ENCODE measurements at regions not wholly inside any gene's neighbourhood (a gene's known extent, or its start where the extent isn't known, plus 50 kb on each side); places are given as distances from the start of the nearest gene placed in this dataset.

DNA sequence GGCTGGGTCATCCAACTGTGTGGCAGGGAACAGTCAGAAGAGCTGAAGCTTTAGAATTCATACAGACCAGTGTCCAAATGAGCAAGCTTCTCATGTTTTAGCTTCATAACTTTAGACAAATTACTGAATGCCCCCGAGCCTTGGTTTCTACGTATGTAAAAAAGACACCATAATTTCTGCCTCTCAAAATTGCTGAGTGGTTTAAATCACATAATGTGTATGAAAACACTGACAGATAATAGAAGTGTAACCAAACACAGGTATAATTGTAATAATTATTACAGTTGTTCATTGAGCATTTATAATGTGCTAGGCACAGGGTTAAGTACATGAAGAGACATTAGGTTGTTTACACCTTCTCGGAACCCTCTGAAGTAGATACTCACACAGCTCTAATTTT lies 207.2 kb downstream of the IGSF11 start:
- H3K9me3 Mint-ChIP-seq = no peaks in the 10 kb centered on the region
- H3K4me3 Mint-ChIP-seq = no peak overlapping the region
- peaks cover 13% of the 10 kb centered on the region for H3K27me3 Mint-ChIP-seq (ENCODE audit: low read depth, poor library complexity)
- DNase-seq = no peak
- H3K36me3 Mint-ChIP-seq (ENCODE audit: low read depth) = no peaks in the 10 kb centered on the region
- no peaks in the 10 kb centered on the region for H3K4me1 Mint-ChIP-seq
- TF ChIP-seq, protein P1, sequence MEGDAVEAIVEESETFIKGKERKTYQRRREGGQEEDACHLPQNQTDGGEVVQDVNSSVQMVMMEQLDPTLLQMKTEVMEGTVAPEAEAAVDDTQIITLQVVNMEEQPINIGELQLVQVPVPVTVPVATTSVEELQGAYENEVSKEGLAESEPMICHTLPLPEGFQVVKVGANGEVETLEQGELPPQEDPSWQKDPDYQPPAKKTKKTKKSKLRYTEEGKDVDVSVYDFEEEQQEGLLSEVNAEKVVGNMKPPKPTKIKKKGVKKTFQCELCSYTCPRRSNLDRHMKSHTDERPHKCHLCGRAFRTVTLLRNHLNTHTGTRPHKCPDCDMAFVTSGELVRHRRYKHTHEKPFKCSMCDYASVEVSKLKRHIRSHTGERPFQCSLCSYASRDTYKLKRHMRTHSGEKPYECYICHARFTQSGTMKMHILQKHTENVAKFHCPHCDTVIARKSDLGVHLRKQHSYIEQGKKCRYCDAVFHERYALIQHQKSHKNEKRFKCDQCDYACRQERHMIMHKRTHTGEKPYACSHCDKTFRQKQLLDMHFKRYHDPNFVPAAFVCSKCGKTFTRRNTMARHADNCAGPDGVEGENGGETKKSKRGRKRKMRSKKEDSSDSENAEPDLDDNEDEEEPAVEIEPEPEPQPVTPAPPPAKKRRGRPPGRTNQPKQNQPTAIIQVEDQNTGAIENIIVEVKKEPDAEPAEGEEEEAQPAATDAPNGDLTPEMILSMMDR (IDR thresholded peaks at IDR 0.05) = no peak
- no peak overlapping the region for H3K27ac Mint-ChIP-seq

DNA sequence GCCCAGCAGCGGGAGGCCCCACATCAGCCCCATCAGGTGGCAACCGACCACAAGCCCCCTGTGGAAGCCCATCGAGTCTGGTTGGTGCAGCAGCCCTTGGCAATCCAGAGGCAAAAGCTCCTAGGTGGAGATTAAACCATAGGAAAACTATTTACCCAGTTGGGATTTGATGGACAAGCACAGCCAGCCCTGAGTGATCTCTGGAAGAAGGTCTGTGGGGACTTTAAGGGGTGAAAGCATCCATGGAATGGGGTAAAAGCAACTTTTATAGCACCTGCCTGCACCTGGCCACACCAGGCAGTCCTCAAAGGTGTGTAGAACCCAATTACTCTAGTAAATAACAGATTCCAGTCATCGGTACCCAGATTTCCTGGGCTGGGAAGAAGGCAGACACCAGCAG lies 206.3 kb downstream of the IGSF11 start:
- no peaks in the 10 kb centered on the region for H3K4me1 Mint-ChIP-seq
- no peak overlapping the region for H3K27ac Mint-ChIP-seq
- H3K36me3 Mint-ChIP-seq (ENCODE audit: low read depth) = no peaks in the 10 kb centered on the region
- H3K9me3 Mint-ChIP-seq = no peaks in the 10 kb centered on the region
- H3K4me3 Mint-ChIP-seq = no peak overlapping the region
- peaks cover 13% of the 10 kb centered on the region for H3K27me3 Mint-ChIP-seq (ENCODE audit: low read depth, poor library complexity)
- TF ChIP-seq, protein P1 (IDR thresholded peaks at IDR 0.05) = no peak
- DNase-seq = no peak

DNA sequence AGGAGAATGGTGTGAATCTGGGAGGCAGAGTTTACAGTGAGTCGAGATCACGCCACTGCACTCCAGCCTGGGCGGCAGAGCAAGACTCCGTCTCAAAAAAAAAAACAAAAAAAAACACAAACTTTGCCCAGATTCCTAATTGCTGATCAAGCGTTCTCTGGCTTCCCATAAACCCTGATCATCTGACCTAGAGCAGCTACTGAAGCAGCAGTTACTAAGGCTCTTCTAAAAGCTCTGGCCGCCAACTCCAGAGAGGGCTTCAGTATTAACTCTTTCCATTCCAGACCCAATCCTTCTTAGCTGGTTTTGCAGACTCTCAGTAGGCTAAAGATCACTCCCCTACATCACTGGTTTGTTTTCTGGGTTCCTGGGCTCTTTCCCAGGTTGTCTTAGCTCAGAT lies 201.6 kb downstream of the IGSF11 start:
- TF ChIP-seq, protein P1 (IDR thresholded peaks at IDR 0.05) = no peak
- Mint-ChIP-seq H3K36me3 (ENCODE audit: low read depth) (no peaks in the 10 kb centered on the region), H3K4me1 (no peaks in the 10 kb centered on the region), H3K27ac (no peak overlapping the region), H3K9me3 (peaks cover 18% of the 10 kb centered on the region), H3K27me3 (ENCODE audit: low read depth, poor library complexity) (peaks cover 10% of the 10 kb centered on the region), H3K4me3 (no peak overlapping the region)
- no peak for DNase-seq

DNA sequence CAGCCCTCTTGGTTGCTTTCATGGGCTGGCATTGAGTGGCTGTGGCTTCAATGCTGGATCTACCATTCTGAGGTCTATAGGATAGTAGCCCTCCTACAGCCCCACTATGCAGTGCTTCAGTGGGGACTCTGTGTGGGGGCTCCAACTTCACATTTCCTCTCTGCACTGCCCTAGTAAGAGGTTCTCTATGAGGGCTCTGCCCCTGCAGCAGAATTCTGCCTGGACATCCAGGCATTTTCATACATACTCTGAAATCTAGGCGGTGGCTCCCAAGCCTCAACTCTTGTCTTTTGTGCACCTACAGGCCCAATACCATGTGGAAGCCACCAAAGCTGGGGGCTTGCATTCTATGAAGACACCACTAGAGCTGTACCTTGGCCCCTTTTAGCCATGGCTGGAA lies 195.8 kb downstream of the IGSF11 start:
- H3K27ac Mint-ChIP-seq = no peak overlapping the region
- H3K9me3 Mint-ChIP-seq = peaks cover 71% of the 10 kb centered on the region
- TF ChIP-seq, protein P1 (IDR thresholded peaks at IDR 0.05) = no peak
- H3K4me1 Mint-ChIP-seq = no peaks in the 10 kb centered on the region
- DNase-seq = no peak
- H3K27me3 Mint-ChIP-seq (ENCODE audit: low read depth, poor library complexity) = peaks cover 5% of the 10 kb centered on the region
- H3K36me3 Mint-ChIP-seq (ENCODE audit: low read depth) = peaks cover 4% of the 10 kb centered on the region
- H3K4me3 Mint-ChIP-seq = no peak overlapping the region

DNA sequence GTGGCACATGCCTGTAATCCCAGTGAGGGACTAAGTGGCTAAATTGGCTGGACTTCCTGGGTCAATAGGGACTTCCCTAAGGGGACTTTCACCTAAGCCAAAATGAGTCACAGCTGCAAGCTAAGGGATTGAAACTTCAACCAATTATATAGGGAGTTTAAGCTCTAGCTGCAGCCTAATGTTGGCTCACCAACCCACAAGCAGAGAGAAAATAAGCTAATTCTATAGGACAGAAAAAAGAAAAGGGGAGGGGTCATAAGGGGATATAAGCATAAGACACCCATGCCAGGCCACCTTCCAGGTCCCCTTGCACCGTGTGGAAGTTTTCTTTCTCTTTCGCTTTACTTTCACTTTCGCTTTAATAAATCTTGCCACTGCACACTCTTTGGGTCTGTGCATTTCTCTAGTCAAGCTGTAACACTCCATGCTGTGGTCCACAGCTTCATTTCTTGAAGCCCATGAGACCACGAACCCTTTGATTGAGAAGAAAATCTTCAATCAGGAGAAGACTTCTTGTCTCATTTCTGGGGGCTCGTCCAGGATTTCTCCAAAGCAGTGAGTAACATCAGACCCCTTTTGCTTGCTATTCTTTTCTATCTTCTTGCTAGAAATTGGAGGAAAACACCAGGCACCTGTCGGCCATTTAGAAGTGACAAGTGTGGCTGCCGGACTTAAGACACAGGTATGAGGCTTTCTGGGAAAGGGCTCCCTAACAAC lies 192.3 kb downstream of the IGSF11 start:
- Mint-ChIP-seq H3K36me3 (ENCODE audit: low read depth) (peaks cover 4% of the 10 kb centered on the region), H3K27ac (no peak overlapping the region), H3K4me1 (no peaks in the 10 kb centered on the region), H3K27me3 (ENCODE audit: low read depth, poor library complexity) (peaks cover 14% of the 10 kb centered on the region), H3K4me3 (no peak overlapping the region), H3K9me3 (peaks cover 71% of the 10 kb centered on the region)
- TF ChIP-seq, protein P1 (IDR thresholded peaks at IDR 0.05) = no peak
- no peak for DNase-seq

DNA sequence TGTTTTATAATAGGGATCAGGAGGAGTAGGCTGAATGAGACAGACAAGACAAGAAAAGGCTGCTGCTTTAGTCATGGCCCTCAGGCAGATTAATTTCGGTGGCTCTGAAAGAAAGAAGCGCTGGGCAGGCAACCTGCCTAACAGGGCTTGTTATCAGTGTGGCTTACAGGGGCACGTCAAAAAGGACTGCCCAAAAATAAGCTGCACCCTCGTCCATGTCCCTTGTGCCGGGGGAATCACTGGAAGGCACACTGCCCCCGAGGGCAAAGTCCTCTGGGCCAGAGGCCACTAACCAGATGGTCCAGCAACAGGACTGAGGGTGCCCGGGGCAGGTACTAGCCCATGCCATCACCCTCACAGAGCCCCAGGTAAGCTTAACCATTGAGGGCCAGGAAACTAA lies 188.5 kb downstream of the IGSF11 start:
- no peak overlapping the region for H3K4me3 Mint-ChIP-seq
- no peak overlapping the region for H3K27ac Mint-ChIP-seq
- no peaks in the 10 kb centered on the region for H3K36me3 Mint-ChIP-seq (ENCODE audit: low read depth)
- TF ChIP-seq, protein P1 (IDR thresholded peaks at IDR 0.05) = no peak
- peaks cover 9% of the 10 kb centered on the region for H3K27me3 Mint-ChIP-seq (ENCODE audit: low read depth, poor library complexity)
- no peak for DNase-seq
- H3K4me1 Mint-ChIP-seq = no peaks in the 10 kb centered on the region
- peaks cover 37% of the 10 kb centered on the region for H3K9me3 Mint-ChIP-seq

All from nephron progenitor cell (in vitro differentiated cells).